HG03280 (cell line): ENCODE measurements at regions not wholly inside any gene's neighbourhood (a gene's known extent, or its start where the extent isn't known, plus 50 kb on each side); places are given as distances from the start of the nearest gene placed in this dataset.

ENCODE experiments used
- ATAC-seq: cut with Tn5 transposase; IDR thresholded peaks from one replicate; pipeline ENCODE4 v1.9.1; 2021; ENCODE audit warnings: mild to moderate bottlenecking, moderate library complexity; ENCODE audit not compliant: unreplicated experiment

DNA sequence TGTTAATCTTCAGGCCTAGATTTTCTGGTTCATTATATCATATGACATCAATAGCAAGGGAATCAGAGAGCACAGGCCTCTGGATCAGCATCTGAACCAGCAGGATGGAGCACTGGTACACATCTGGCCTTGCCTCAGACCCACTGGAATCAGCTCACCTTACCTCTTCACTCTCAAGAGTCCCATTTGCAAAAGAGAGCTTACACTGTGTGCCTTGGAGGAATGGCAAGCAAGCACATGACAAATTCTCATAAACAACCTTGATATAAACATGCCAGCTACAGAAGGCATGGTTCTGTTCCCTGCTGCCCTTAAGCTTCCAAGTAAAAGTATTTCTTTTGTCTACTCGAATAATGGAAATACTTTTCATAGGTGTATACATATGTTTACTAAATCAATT is 128.6 kb upstream of the CPM start:
- ATAC-seq: no peak

DNA sequence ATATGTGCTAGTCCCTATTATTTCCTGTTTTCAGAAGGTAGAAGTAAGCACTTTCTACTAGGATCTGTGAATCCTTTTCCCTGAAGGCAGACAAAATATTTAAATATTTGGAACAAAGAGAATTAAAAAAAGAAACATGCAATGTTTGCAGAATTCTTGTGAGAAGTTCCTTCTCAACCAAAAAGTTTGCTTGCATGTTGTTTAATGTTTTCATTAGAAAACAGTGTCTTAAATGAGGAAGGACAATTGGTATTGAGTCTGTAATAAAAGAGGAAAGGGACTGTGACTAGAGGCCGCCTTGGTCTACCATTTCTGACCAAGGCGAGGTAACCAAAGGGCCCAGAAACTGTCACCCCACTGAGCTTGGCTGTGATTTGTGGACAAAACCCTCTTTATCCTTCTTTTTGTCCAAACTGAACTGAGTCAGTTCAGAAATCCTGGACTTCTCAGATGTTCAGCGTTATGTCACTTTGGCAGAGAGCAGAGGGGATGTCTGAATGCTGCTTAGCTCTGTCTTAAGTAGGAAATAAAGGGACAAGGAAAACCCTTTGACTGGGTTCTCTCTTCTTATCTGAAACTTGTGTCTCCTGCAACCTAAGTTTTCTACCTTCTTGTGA is 129.8 kb upstream of the CPM start:
- ATAC-seq: no peak

DNA sequence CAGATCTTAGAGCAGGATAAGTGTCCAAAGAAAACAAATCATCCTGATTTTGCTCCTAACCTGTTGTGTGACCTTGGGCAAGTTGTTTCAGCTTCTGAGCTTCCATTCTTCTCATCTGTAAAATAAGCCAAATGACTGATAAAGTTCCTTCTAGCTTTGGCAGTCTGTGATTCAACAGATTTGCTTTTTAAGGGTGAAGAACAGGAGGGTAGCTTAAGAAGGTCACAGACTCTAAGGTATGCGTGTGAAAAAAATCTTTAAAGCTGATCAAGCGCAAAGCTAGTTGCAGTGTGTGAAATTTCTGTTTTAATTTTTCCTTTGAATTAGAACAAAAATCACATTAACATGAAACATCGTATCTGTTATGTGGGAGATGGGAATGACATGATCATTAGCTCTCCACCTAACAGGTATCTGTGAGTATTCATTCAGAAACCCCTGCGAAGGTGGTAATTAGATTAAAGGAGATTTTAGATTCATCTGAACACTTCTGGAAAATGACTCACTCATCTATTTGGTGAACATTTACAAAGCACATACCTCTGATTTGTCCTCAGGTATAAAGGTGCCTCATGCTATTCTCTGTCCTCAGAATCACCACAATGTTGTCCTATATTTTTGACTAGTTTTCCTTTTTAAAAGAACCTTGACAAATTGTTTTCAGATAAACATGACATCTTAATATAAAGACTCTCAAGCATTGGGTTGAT is 131.9 kb upstream of the CPM start:
- ATAC-seq: no peak

DNA sequence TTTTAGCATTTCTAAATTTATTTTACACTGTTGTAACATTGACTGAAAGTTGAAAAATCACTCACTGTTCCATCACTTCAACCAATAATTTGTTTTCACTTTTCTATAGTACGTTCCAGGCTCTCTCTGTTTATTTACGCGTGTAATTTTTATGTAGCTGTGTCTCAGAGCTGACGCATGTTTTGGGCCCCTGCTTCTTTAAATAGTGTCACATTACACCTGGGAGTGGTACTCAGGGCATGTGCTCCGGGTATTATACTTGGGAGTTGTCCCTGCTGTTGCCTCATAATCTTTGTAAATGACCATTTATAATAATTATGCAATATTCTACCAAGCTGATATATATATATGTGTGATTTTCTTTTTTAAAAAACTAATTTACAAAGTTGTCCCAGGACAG is 132.8 kb upstream of the CPM start:
- ATAC-seq: no peak

DNA sequence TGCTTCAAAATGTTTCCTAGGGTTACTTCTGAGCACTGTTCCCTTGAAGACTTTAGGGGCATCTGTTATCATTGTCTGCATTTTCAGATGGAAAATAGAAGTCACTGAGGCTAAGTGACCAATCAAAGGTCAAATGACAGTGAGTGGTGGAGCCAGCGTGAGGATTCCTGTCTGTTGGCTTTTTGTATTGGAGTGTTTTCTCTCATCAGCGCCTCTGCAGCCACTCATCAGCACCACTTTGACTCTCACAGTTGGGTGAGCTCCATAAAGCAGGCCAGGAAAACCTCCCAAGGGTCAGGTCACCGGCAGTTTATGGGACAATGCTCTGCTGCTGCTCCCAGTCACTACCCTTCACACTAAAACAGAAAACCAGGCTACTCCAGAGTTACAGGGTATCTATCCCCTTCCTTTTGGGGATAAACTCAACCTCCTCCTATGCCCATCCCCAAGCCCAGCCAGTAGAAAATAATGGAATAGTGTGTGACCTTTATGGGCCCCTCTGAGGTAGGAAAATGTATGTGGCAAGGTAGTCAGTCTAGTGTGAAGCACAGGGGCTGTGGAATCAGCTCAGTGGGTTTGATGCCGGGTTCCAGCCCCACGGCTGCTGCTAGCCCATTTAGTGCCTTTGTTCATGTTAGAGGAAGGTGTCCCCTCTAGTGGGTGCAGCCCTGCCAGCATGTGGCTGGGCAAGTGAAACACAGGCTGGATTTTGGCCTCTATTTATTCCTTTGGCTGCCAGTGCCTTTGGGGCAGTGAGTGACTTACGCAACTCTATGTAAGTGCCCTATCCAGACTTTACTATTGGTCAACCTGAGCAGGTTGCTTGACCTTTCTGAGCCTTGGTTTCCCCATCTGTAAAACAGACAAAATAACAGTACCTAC is 133.8 kb upstream of the CPM start:
- ATAC-seq: no peak

DNA sequence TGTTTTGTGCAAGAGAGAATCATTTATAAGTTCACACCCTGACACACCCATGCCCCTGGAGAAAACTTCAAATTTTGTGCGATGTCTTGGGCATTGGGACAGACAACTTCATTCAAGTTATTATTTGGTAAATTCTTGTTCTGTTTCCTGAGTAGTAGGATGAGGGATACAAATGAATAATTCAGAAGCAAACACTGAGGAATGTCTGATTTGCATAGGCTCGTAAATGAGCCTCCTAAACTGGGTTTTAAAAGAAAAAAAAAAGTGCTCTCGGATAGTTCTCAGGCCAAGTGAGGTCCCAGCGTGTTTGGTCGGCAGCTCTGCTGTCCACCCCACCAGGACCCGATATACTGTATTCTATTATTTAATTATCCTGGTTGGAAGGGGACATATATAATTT is 134.7 kb upstream of the CPM start:
- no peak for ATAC-seq

DNA sequence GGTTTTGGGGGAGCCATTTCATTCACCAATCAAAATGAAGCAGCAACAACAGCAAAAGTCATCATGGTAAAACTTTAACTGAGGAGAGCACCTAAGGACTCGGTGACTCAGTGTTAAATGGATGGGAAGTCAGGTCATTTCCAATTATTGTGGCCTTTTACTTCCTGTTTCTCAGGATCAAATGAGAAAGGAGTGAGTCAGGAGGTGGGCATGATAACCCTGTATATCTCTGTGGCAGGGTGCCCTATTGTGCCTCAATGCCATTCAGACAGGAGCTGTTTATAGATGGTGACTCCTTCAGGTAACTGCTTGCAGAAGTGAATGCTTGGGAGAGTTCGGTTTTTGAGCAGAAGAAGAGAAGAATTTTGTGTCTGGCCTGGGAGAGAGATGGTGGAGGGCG is 135.5 kb upstream of the CPM start:
- ATAC-seq: no peak

DNA sequence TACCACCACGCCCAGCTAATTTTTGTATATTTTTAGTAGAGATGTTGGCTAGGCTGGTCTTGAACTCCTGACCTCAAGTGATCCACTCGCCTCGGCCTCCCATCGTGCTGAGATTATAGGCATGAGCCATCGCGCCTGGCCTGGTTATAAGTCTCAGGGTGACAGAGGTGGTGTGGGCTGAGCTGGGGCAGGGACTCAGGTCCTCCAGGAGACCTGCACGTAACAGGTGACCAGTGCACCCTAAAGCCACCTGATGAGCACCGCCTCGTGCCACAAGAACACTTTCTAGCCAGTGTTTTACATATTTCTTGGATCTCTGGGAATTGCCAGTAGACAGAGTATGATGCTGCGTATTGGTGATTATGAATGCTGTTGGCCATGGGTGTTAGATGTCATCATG is 136.5 kb upstream of the CPM start:
- ATAC-seq: no peak

DNA sequence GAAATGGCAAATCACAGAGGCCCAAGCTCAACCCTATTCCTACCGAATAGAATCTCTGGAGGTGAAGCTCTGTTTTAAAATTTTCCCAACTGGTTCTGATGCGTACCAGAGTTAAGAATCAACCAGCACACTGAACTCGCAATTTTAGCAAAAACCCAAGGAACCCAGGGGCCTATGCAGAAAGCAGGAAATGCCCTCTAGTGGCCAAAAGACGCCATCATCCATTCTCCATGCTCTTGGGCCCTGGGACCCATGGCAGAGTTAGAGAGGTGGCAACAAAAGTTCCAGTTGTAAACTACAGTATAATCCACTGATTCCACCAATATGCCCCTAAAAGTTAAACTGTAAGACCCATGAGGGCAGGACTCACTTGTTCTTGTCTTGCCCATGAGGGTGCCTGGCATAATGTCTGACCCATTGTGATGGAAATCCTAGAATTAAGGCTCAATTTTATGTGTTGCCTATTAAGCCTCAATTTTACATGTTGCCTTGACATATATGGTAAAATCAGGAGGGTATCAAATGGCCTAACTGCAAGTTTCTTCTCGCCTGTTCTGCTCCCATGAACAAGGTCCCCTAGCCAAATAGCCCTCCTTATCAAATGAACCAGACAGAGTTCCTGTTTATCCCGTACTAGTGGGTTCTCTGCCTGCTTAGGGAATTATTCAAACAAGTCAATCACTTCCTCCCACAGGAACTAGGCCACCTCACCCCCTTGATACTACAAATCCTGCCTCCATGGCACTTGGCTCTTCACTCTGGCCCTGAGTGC is 137.5 kb upstream of the CPM start:
- ATAC-seq: peak; percentile 89

DNA sequence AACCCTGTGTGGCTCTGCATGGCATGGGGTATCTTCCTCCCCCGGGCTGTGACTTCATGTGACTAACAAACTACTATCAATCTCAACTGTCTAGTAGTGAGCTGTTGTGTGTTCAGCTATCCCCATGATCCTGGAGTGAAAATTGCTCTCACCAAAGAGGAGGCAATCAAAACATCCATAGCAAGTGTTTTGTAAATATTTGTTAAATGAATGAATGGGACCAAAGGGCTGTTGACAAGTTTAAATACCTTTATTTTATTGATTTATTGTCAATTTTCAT is 138.1 kb upstream of the CPM start:
- ATAC-seq: no peak

DNA sequence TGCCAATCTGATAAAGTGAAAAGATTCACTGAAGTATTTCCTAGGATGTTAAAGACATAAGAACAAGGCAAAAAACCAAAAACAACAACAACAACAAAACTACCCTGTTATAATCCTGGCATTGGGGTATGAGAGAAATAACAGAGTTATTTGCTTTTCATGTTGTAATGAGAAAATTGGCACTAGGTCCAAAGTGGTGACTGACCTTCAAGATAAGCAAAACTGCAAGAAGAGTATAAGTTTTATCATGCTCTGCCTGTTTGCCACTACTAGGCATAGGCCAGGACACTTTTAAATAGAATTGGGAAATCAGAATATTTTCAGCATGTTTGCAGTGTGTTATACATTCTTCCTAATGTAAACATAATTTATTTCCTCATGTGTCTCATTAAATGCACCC is 140.1 kb upstream of the CPM start:
- ATAC-seq: no peak

DNA sequence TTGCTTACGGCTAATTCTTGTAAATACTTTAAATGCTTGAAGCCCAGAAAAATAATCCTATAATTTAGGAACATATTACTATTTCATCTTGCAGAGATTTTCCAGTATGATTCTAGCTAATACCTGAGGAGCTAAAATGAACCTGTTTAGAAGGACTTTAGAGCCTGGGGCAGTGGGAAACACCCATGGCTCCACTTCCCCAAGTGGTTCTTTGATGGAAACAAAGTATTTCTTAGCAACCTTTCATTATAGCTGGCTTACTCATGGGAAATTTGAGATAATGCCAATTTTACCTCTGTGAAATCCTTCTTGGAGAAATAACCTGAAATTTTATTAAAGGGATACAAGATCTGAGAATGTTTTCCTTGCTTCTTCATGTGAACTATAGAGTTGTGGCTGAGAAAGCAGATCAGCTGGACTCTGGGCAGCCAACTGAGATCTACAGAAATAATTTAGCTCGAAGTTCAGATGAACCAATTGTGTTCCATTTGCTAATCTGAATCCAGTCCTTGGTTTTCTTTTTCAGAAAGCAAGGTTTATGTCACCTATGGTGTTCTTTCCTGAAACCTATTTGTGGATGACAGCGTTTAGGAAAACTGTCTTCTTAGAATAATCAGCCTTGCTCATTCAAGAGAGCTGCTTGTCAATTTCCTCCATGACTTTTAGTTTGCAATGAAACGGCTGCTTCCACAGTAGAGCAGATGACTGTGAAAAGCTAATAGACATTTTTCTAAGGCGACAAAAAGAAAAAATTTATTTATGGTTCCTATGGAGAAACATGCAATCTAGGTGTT is 141.8 kb upstream of the CPM start:
- no peak for ATAC-seq

DNA sequence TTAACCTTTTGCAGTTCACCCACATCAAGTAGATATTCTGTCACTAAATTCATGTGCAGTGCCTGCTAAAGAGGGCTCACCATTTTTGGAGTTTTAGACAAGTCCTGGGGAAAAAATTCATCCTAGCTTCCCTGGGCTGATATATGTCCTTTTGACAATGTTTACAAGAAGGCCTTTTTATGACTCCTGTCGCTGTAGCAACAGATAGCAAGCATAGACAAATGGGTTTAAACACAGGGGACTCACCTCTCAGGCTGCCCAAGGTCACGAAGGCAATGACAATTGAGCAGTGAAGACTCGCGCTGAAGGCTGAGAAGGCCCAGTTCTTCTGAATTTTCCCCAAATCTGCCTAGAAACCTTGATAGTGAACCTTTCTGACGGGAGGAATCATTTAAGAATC is 150.7 kb upstream of the CPM start:
- ATAC-seq: no peak

DNA sequence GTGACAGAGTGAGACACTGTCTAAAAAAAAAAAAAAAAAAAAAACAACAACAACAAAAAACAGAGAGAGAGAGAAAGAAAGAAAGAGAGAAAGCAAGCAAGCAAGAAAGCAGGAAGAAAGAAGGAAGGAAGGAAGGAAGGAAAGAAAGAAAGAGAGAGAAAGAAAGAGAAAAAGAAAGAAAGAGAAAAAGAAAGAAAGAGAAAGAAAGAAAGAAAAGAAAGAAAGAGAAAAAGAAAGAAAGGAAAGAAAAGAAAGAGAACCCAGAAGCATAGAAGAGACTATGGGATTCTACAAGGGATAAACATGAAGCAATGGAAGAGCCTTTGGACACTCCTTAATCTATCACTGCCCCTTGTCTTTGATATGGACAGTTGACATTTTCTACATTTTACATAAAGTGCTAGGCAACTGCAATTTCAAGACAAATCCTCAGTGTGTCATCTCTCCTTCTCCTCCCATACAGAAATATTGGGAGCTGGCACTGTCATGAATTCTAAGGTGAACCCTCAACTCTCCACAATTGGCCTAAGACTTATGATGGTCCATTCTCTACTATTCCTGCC is 151.9 kb upstream of the CPM start:
- ATAC-seq: no peak

DNA sequence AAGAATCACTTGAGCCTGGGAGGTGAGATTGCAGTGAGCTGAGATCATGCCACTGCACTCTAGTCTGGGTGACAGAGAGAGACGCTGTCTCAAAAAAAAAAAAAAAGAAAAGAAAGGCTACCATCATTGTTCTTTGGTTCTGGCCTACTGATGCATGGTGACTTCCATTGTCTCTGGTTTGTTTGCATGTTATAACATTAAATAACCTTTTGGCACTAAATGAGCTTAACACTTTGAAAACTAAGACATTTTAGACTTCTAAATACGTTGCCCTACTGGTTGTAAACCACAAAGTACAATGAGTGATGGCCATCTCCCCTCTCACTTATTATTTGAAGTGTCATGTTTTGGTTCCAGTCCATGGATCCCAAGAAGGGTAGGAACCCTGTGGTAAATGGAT is 152.9 kb upstream of the CPM start:
- ATAC-seq: no peak

DNA sequence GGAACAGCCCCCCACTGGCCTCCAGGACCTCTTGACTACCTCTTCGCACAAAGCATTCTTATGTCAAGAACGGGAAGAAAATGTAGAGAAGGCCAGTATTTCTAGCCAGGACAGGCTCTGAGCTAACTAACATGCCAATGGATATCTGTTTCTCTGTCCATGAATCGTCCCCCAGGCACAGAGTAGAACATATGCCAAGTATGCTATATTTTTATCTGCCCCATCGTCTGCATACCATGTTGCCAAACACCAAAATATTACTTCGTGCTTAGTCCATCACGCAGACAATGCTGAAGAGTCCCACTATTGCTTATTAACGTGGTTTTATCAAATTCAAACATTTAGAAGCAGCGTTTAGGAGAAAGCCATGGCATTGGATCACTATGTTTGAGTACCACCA is 151.4 kb upstream of the CPSF6 start:
- no peak for ATAC-seq

DNA sequence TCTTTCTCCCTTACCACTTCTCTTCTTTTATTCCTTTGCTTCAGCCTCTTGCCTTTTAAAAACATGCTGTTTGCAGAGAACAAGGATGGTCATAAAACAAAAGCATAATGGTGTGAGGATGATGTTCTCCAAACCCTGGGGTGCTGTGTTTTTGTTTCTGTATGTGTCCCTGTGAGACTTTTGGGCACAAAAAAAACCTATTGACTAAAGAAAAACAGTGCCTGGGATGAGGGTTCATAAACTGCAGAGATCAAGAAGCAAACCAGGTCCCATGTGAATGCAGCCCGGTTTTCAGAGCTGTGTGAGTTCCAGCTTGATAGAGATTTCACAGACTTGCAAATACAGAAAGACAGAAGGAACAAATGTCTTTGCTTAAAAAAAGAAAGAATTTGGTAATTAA is 148.6 kb upstream of the CPSF6 start:
- no peak for ATAC-seq

DNA sequence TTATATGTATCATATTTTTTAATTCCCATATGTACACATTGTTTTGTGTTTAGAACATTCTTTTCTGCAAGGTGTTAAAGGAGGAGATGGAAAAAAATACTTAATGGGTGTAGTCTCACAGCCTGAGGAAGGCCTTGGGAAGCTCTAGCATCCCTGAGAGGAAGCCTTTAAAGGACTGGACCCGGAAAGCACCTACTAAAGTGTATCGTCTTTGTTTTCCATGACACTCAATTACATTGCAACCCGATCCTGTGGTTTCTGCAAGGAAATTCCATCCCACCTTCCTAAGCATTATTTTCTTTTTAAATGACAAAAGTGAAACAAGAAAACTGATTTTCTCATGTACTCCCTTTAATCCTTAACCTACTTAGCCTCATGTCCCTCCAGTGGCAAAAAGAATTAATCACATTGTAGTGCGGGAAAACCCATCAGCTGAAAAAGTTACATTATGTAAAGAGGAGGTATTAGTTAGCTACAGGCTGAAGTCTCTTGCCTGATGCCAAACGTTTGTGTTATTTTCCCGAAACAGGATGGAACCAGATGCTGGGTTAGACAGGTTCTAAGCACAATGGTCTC is 147.8 kb upstream of the CPSF6 start:
- no peak for ATAC-seq

DNA sequence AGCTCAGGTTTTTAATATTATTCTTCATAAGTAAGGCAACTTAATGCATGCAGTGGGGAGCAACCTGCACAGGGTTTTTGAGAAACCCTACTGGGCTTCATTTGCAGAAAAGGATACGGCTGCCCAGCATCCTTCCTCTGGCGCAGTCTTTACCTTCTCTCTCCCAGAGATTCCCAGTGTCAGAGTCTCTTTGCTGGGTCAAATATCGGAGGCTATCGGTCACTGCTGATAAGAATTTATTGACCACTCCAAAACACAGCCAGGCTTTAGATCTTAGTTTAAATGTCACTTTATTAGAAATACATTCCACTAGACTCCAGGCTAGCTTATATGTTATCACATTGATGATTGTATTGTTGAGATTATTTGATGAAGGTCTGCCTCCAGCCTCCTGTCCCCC is 147.2 kb upstream of the CPSF6 start:
- no peak for ATAC-seq

DNA sequence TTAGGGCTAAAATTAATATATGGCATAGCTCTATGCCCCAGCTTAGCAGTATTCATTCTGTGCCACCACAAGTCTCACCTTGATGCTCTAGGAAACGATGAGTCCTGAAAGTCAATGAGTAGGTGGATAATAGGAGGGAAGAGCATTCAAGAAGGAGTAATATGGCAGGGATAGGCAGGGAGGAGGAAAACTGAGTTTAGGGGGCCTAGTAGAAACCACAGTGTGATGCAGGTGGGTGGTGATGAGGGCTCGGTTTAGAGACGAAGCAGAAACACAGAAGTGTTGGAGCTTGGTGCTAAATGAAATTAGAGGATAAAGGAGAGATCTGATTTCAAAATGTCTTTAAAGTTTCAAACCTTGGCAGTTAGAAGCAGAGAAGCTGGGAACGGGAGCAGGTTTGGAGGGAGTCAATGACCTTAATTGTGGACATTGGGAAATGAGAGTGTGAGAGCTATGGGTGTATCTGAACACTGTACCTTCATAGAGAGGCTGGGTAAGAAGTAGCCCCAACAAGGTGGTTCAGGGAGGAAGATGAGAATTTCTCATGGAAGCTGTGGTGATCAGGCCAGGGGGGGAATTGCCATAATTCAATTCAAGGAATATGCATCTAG is 144.7 kb upstream of the CPSF6 start:
- ATAC-seq: no peak
